Neural progenitor cell (in vitro differentiated cells): ENCODE measurements at regions not wholly inside any gene's neighbourhood (a gene's known extent, or its start where the extent isn't known, plus 50 kb on each side); places are given as distances from the start of the nearest gene placed in this dataset.

Source experiments
- DNase-seq: peaks from one replicate; pipeline ENCODE4 v3.0.0-alpha.2; 2016; ENCODE audit warnings: low spot score
- H2AFZ ChIP-seq: fragments of 200-600 bp; sonication (generic); replicated peaks from 2 replicates; pipeline ENCODE4 v1.6.1; 2016; ENCODE audit warnings: antibody characterized with exemption
- H3F3A ChIP-seq: fragments of 200-600 bp; sonication (generic); 2 replicates; pipeline ENCODE4 v1.6.1; 2016; ENCODE audit warnings: antibody characterized with exemption, low read depth
- H3K27ac ChIP-seq: fragments of 200-600 bp; sonication (generic); 2 replicates; pipeline ENCODE4 v1.5.1; 2016; ENCODE audit warnings: mild to moderate bottlenecking
- H3K27me3 ChIP-seq: fragments of 200-600 bp; sonication (generic); 2 replicates; pipeline ENCODE4 v1.6.1; 2016; ENCODE audit warnings: mild to moderate bottlenecking, moderate library complexity
- H3K36me3 ChIP-seq: fragments of 200-600 bp; sonication (generic); 2 replicates; pipeline ENCODE4 v1.5.1; 2016
- H3K4me1 ChIP-seq: fragments of 200-600 bp; sonication (generic); 2 replicates; pipeline ENCODE4 v1.6.1; 2016; ENCODE audit warnings: mixed run types
- H3K4me2 ChIP-seq: fragments of 200-600 bp; sonication (generic); 2 replicates; pipeline ENCODE4 v1.6.1; 2016
- H3K4me3 ChIP-seq: fragments of 200-600 bp; sonication (generic); 2 replicates; pipeline ENCODE4 v1.5.1; 2016
- H3K79me2 ChIP-seq: fragments of 200-600 bp; sonication (generic); 2 replicates; pipeline ENCODE4 v1.6.1; 2016; ENCODE audit warnings: low read depth
- H3K9ac ChIP-seq: fragments of 200-600 bp; sonication (generic); 2 replicates; pipeline ENCODE4 v1.6.1; 2016
- H3K9me3 ChIP-seq: fragments of 200-600 bp; sonication (generic); 2 replicates; pipeline ENCODE4 v1.5.1; 2016; ENCODE audit warnings: low read depth
- H4K20me1 ChIP-seq: fragments of 200-600 bp; sonication (generic); 2 replicates; pipeline ENCODE4 v1.6.1; 2016; ENCODE audit warnings: low read depth
- H3K27ac Mint-ChIP-seq: 3 replicates; pipeline ENCODE4 v1.8.0; 2021; ENCODE audit warnings: mixed read lengths
- H3K27me3 Mint-ChIP-seq: 2 replicates; pipeline ENCODE4 v1.8.0; 2022; ENCODE audit warnings: low read depth, mild to moderate bottlenecking, inconsistent platforms, moderate library complexity, mixed read lengths; ENCODE audit not compliant: insufficient read depth
- H3K36me3 Mint-ChIP-seq: 3 replicates; pipeline ENCODE4 v1.8.0; 2021; ENCODE audit warnings: mixed read lengths
- H3K4me1 Mint-ChIP-seq: 3 replicates; pipeline ENCODE4 v1.8.0; 2021; ENCODE audit warnings: mixed read lengths
- H3K4me3 Mint-ChIP-seq: 3 replicates; pipeline ENCODE4 v1.8.0; 2021; ENCODE audit warnings: mild to moderate bottlenecking, moderate library complexity, mixed read lengths
- H3K9me3 Mint-ChIP-seq: 3 replicates; pipeline ENCODE4 v1.8.0; 2020; ENCODE audit warnings: mixed read lengths
- CTCF ChIP-seq: fragments of 200-600 bp; sonication (generic); IDR thresholded peaks from 2 replicates; pipeline ENCODE4 v1.5.1; 2017; ENCODE audit warnings: antibody characterized with exemption, mild to moderate bottlenecking
- EZH2 ChIP-seq: fragments of 200-600 bp; sonication (generic); IDR thresholded peaks from 2 replicates; pipeline ENCODE4 v1.6.1; 2017; ENCODE audit warnings: antibody characterized with exemption, mild to moderate bottlenecking, moderate library complexity
- EZH2phosphoT487 ChIP-seq: fragments of 200-600 bp; sonication (generic); IDR thresholded peaks from 2 replicates; pipeline ENCODE4 v1.6.1; 2017; ENCODE audit warnings: antibody characterized with exemption

GRCh38 chr15:96268442-96269204 lies 61.9 kb upstream of the NR2F2 start:
- no peaks in the 10 kb centered on the region for H3K27me3 Mint-ChIP-seq
- DNase-seq, result no peak
- H2AFZ ChIP-seq, result no peak overlapping the region

GRCh38 chr15:96270581-96271172 lies 59.8 kb upstream of the NR2F2 start:
- Histone ChIP-seq H3K4me1 (no peaks in the 10 kb centered on the region), H3F3A (no peaks in the 10 kb centered on the region), H3K9me3 (no peaks in the 10 kb centered on the region), H3K36me3 (no peaks in the 10 kb centered on the region), H3K9ac (no peak overlapping the region), H3K4me2 (no peak overlapping the region), H3K27ac (no peak overlapping the region), H4K20me1 (no peaks in the 10 kb centered on the region), H2AFZ (no peak overlapping the region), H3K27me3 (no peaks in the 10 kb centered on the region), H3K79me2 (no peaks in the 10 kb centered on the region), H3K4me3 (no peak overlapping the region)
- no peak for TF ChIP-seq EZH2
- Mint-ChIP-seq H3K4me1 (peaks cover 12% of the 10 kb centered on the region), H3K27me3 (no peaks in the 10 kb centered on the region), H3K9me3 (peaks cover 6% of the 10 kb centered on the region), H3K27ac (no peak overlapping the region), H3K36me3 (peaks cover 68% of the 10 kb centered on the region), H3K4me3 (no peak overlapping the region)
- no peak for DNase-seq

More at GRCh38 chr15:96268442-96269204, 61.9 kb upstream of the NR2F2 start:
- Histone ChIP-seq H3K9me3 (no peaks in the 10 kb centered on the region), H4K20me1 (no peaks in the 10 kb centered on the region), H3F3A (no peaks in the 10 kb centered on the region), H3K9ac (no peak overlapping the region), H3K4me2 (no peak overlapping the region), H3K36me3 (no peaks in the 10 kb centered on the region), H3K4me1 (no peaks in the 10 kb centered on the region), H3K27me3 (no peaks in the 10 kb centered on the region), H3K27ac (no peak overlapping the region), H3K79me2 (no peaks in the 10 kb centered on the region), H3K4me3 (no peak overlapping the region)
- TF ChIP-seq EZH2, result no peak
- TF ChIP-seq CTCF, result no peak
- no peak for TF ChIP-seq EZH2phosphoT487
- Mint-ChIP-seq H3K36me3 (peaks cover 59% of the 10 kb centered on the region), H3K9me3 (peaks cover 5% of the 10 kb centered on the region), H3K4me3 (no peak overlapping the region), H3K4me1 (peaks cover 17% of the 10 kb centered on the region), H3K27ac (no peak overlapping the region)

- Histone ChIP-seq H3F3A (no peaks in the 10 kb centered on the region), H3K4me1 (no peaks in the 10 kb centered on the region), H2AFZ (no peak overlapping the region), H3K79me2 (no peaks in the 10 kb centered on the region), H3K9ac (no peak overlapping the region), H3K4me2 (no peak overlapping the region), H3K36me3 (no peaks in the 10 kb centered on the region), H3K27me3 (no peaks in the 10 kb centered on the region), H4K20me1 (no peaks in the 10 kb centered on the region), H3K27ac (no peak overlapping the region), H3K9me3 (no peaks in the 10 kb centered on the region), H3K4me3 (no peak overlapping the region)
- Mint-ChIP-seq H3K27ac (no peak overlapping the region), H3K27me3 (no peaks in the 10 kb centered on the region), H3K9me3 (peaks cover 6% of the 10 kb centered on the region), H3K4me1 (peaks cover 4% of the 10 kb centered on the region), H3K36me3 (peaks cover 72% of the 10 kb centered on the region), H3K4me3 (no peak overlapping the region)
- TF ChIP-seq CTCF (no peak), EZH2phosphoT487 (no peak), EZH2 (no peak)
- DNase-seq, result no peak
Measured at GRCh38 chr15:96272427-96272826, 58.1 kb upstream of the NR2F2 start.
